ENCODE measurements at regions not wholly inside any gene's neighbourhood (a gene's known extent, or its start where the extent isn't known, plus 50 kb on each side); places are given as distances from the start of the nearest gene placed in this dataset.

DNA sequence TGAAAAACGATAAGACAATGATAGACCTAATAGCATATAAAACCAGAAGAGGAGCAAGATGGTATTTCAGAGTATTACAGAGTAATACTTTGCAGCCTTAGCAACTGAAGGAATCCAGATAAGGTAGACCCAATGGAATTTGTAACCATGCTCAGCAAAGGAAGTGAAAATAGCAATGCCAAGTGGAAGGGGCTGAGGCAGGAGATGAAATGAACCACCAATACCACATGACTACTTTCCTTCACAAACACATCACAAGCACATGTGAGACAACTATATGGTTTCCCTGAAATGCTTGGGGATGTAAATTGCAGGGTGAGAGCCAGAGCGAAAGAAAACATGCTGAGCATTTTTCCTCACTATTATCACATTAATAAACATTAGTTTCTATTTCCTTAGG is 79.8 kb upstream of the MELK start:
- TF ChIP-seq, protein P1, sequence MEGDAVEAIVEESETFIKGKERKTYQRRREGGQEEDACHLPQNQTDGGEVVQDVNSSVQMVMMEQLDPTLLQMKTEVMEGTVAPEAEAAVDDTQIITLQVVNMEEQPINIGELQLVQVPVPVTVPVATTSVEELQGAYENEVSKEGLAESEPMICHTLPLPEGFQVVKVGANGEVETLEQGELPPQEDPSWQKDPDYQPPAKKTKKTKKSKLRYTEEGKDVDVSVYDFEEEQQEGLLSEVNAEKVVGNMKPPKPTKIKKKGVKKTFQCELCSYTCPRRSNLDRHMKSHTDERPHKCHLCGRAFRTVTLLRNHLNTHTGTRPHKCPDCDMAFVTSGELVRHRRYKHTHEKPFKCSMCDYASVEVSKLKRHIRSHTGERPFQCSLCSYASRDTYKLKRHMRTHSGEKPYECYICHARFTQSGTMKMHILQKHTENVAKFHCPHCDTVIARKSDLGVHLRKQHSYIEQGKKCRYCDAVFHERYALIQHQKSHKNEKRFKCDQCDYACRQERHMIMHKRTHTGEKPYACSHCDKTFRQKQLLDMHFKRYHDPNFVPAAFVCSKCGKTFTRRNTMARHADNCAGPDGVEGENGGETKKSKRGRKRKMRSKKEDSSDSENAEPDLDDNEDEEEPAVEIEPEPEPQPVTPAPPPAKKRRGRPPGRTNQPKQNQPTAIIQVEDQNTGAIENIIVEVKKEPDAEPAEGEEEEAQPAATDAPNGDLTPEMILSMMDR (IDR thresholded peaks at IDR 0.05; ENCODE audit: insufficient read depth, low read depth, low read length), result no peak
- TF ChIP-seq EZH2 (IDR thresholded peaks at IDR 0.05; ENCODE audit: insufficient read depth, low read length), result no peak

Measured in astrocyte (in vitro differentiated cells and primary cell).